ENCODE measurements at regions not wholly inside any gene's neighbourhood (a gene's known extent, or its start where the extent isn't known, plus 50 kb on each side); places are given as distances from the start of the nearest gene placed in this dataset.

DNA sequence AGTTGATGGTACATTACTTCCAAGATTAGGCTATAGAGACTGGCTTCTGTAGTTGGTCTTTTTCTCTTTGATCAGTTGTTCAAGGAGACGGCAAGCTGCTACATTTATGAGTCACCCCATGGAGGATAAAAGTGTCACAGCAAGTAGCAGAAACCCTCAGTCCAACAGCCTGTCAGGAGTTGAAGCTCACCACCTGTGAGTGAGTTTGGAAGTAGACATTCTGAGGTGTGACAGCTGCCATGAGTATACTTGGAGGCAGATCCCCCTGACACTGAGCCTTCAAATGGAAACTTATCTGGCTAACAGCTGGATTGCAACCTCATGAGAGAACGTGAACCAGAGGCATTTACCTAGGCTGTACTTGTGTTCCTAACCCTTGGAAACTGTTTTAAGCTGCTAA, 68.0 kb downstream of the CCNG2 start:
- TF ChIP-seq, protein P1, sequence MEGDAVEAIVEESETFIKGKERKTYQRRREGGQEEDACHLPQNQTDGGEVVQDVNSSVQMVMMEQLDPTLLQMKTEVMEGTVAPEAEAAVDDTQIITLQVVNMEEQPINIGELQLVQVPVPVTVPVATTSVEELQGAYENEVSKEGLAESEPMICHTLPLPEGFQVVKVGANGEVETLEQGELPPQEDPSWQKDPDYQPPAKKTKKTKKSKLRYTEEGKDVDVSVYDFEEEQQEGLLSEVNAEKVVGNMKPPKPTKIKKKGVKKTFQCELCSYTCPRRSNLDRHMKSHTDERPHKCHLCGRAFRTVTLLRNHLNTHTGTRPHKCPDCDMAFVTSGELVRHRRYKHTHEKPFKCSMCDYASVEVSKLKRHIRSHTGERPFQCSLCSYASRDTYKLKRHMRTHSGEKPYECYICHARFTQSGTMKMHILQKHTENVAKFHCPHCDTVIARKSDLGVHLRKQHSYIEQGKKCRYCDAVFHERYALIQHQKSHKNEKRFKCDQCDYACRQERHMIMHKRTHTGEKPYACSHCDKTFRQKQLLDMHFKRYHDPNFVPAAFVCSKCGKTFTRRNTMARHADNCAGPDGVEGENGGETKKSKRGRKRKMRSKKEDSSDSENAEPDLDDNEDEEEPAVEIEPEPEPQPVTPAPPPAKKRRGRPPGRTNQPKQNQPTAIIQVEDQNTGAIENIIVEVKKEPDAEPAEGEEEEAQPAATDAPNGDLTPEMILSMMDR (IDR thresholded peaks at IDR 0.05; ENCODE audit: insufficient read depth, low read length), result no peak
- TF ChIP-seq SPI1 (IDR thresholded peaks at IDR 0.05; ENCODE audit: borderline replicate concordance, low read depth) (no peak), POLR2AphosphoS5 (IDR thresholded peaks at IDR 0.05; ENCODE audit: low read depth) (no peak)
- TF ChIP-seq, protein P2, sequence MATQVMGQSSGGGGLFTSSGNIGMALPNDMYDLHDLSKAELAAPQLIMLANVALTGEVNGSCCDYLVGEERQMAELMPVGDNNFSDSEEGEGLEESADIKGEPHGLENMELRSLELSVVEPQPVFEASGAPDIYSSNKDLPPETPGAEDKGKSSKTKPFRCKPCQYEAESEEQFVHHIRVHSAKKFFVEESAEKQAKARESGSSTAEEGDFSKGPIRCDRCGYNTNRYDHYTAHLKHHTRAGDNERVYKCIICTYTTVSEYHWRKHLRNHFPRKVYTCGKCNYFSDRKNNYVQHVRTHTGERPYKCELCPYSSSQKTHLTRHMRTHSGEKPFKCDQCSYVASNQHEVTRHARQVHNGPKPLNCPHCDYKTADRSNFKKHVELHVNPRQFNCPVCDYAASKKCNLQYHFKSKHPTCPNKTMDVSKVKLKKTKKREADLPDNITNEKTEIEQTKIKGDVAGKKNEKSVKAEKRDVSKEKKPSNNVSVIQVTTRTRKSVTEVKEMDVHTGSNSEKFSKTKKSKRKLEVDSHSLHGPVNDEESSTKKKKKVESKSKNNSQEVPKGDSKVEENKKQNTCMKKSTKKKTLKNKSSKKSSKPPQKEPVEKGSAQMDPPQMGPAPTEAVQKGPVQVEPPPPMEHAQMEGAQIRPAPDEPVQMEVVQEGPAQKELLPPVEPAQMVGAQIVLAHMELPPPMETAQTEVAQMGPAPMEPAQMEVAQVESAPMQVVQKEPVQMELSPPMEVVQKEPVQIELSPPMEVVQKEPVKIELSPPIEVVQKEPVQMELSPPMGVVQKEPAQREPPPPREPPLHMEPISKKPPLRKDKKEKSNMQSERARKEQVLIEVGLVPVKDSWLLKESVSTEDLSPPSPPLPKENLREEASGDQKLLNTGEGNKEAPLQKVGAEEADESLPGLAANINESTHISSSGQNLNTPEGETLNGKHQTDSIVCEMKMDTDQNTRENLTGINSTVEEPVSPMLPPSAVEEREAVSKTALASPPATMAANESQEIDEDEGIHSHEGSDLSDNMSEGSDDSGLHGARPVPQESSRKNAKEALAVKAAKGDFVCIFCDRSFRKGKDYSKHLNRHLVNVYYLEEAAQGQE (IDR thresholded peaks at IDR 0.05; ENCODE audit: insufficient replicate concordance, low read depth), result no peak
